NCI-H460 (cell line): ENCODE measurements at regions not wholly inside any gene's neighbourhood (a gene's known extent, or its start where the extent isn't known, plus 50 kb on each side); places are given as distances from the start of the nearest gene placed in this dataset.

Experiments
- DNase-seq: peaks from one replicate; pipeline ENCODE4 v3.0.0-alpha.2; 2016; ENCODE audit warnings: low read depth; ENCODE audit errors: extremely low read depth

- DNase-seq, result no peak
These were observed 370.2 kb downstream of the EN1 start for GRCh38 chr2:118477111-118477862.

- DNase-seq, result no peak
These were observed 371.7 kb downstream of the EN1 start for GRCh38 chr2:118475622-118476205.

GRCh38 chr2:118474541-118474920 lies 372.9 kb downstream of the EN1 start:
- no peak for DNase-seq

- no peak for DNase-seq
These were observed 373.5 kb downstream of the EN1 start for GRCh38 chr2:118473846-118474540.

GRCh38 chr2:118473241-118473640 lies 374.2 kb downstream of the EN1 start:
- no peak for DNase-seq

- no peak for DNase-seq
These were observed 377.2 kb downstream of the EN1 start for GRCh38 chr2:118470297-118470696.

GRCh38 chr2:118469103-118469502 lies 378.3 kb downstream of the EN1 start:
- no peak for DNase-seq

GRCh38 chr2:118464546-118465265 lies 376.4 kb downstream of the INSIG2 start:
- no peak for DNase-seq

GRCh38 chr2:118464046-118464445 lies 375.8 kb downstream of the INSIG2 start:
- no peak for DNase-seq

- DNase-seq, result no peak
These were observed 372.2 kb downstream of the INSIG2 start for GRCh38 chr2:118460425-118460824.

GRCh38 chr2:118459426-118459825 lies 371.2 kb downstream of the INSIG2 start:
- no peak for DNase-seq

- no peak for DNase-seq
These were observed 369.7 kb downstream of the INSIG2 start for GRCh38 chr2:118457951-118458350.

GRCh38 chr2:118449401-118449800 lies 361.1 kb downstream of the INSIG2 start:
- DNase-seq, result no peak

- no peak for DNase-seq
These were observed 355.3 kb downstream of the INSIG2 start for GRCh38 chr2:118443596-118443995.

- no peak for DNase-seq
These were observed 354.8 kb downstream of the INSIG2 start for GRCh38 chr2:118442996-118443553.

GRCh38 chr2:118442046-118442445 lies 353.8 kb downstream of the INSIG2 start:
- no peak for DNase-seq

- no peak for DNase-seq
These were observed 352.3 kb downstream of the INSIG2 start for GRCh38 chr2:118440404-118441098.

GRCh38 chr2:118437501-118437900 lies 349.2 kb downstream of the INSIG2 start:
- DNase-seq, result no peak

GRCh38 chr2:118431997-118432396 lies 343.7 kb downstream of the INSIG2 start:
- DNase-seq, result no peak

- DNase-seq, result no peak
These were observed 343.3 kb downstream of the INSIG2 start for GRCh38 chr2:118431586-118431985.
